Mucosa of gallbladder (tissue), 1 donor: ENCODE measurements at regions not wholly inside any gene's neighbourhood (a gene's known extent, or its start where the extent isn't known, plus 50 kb on each side); places are given as distances from the start of the nearest gene placed in this dataset.

Experiments used
- DNase-seq: peaks from one replicate; pipeline ENCODE4 v3.0.0-alpha.2; 2020; ENCODE audit warnings: low spot score
- donor health status: DM: no; HTN: no; CAD: no.

- no peak for DNase-seq
Measured at GRCh38 chr16:72317446-72317845, 145.5 kb upstream of the PMFBP1 start.

- no peak for DNase-seq
Measured at GRCh38 chr16:72313903-72314302, 141.9 kb upstream of the PMFBP1 start.

- no peak for DNase-seq
Measured at GRCh38 chr16:72312828-72313227, 140.9 kb upstream of the PMFBP1 start.

- no peak for DNase-seq
Measured at GRCh38 chr16:72311426-72311825, 139.5 kb upstream of the PMFBP1 start.

- no peak for DNase-seq
Measured at GRCh38 chr16:72309001-72309400, 137.0 kb upstream of the PMFBP1 start.

- no peak for DNase-seq
Measured at GRCh38 chr16:72308396-72308795, 136.4 kb upstream of the PMFBP1 start.

GRCh38 chr16:72302332-72302731 lies 130.4 kb upstream of the PMFBP1 start:
- DNase-seq = no peak

- DNase-seq = no peak
Measured at GRCh38 chr16:72301523-72302236, 129.7 kb upstream of the PMFBP1 start.

- no peak for DNase-seq
Measured at GRCh38 chr16:72300892-72301291, 128.9 kb upstream of the PMFBP1 start.

- DNase-seq = no peak
Measured at GRCh38 chr16:72299684-72300243, 127.8 kb upstream of the PMFBP1 start.

GRCh38 chr16:72298961-72299360 lies 127.0 kb upstream of the PMFBP1 start:
- DNase-seq = no peak

- DNase-seq = no peak
Measured at GRCh38 chr16:72295914-72296313, 124.0 kb upstream of the PMFBP1 start.

- no peak for DNase-seq
Measured at GRCh38 chr16:72291531-72291981, 119.6 kb upstream of the PMFBP1 start.

GRCh38 chr16:72291121-72291520 lies 119.2 kb upstream of the PMFBP1 start:
- DNase-seq = no peak

- DNase-seq = no peak
Measured at GRCh38 chr16:72287649-72288048, 115.7 kb upstream of the PMFBP1 start.

GRCh38 chr16:72286936-72287620 lies 115.1 kb upstream of the PMFBP1 start:
- DNase-seq = no peak

GRCh38 chr16:72285728-72286127 lies 113.8 kb upstream of the PMFBP1 start:
- no peak for DNase-seq

GRCh38 chr16:72285324-72285723 lies 113.4 kb upstream of the PMFBP1 start:
- no peak for DNase-seq

- DNase-seq = no peak
Measured at GRCh38 chr16:72284042-72284789, 112.3 kb upstream of the PMFBP1 start.

- no peak for DNase-seq
Measured at GRCh38 chr16:72282362-72282761, 110.4 kb upstream of the PMFBP1 start.

- no peak for DNase-seq
Measured at GRCh38 chr16:72278301-72278700, 106.3 kb upstream of the PMFBP1 start.

GRCh38 chr16:72277749-72278148 lies 105.8 kb upstream of the PMFBP1 start:
- DNase-seq = no peak
